ENCODE measurements at regions not wholly inside any gene's neighbourhood (a gene's known extent, or its start where the extent isn't known, plus 50 kb on each side); places are given as distances from the start of the nearest gene placed in this dataset.

- no peak for DNase-seq (ENCODE audit: low spot score)
Observed at GRCh38 chr3:55242921-55243320, 244.2 kb downstream of the WNT5A start.

- DNase-seq (ENCODE audit: low spot score), result no peak
Observed at GRCh38 chr3:55241098-55241497, 246.0 kb downstream of the WNT5A start.

GRCh38 chr3:55235416-55235815, 251.7 kb downstream of the WNT5A start:
- DNase-seq (ENCODE audit: low spot score), result no peak

GRCh38 chr3:55226696-55227095, 260.4 kb downstream of the WNT5A start:
- DNase-seq (ENCODE audit: low spot score), result no peak

- DNase-seq (ENCODE audit: low spot score), result no peak
Observed at GRCh38 chr3:55218577-55218976, 268.5 kb downstream of the WNT5A start.

GRCh38 chr3:55207744-55208143, 279.4 kb downstream of the WNT5A start:
- no peak for DNase-seq (ENCODE audit: low spot score)

GRCh38 chr3:55205990-55206389, 278.1 kb upstream of the LRTM1 start:
- DNase-seq (ENCODE audit: low spot score), result no peak

- no peak for DNase-seq (ENCODE audit: low spot score)
Observed at GRCh38 chr3:55204417-55204816, 276.6 kb upstream of the LRTM1 start.

GRCh38 chr3:55203546-55203945, 275.7 kb upstream of the LRTM1 start:
- DNase-seq (ENCODE audit: low spot score), result no peak

GRCh38 chr3:55203006-55203405, 275.1 kb upstream of the LRTM1 start:
- DNase-seq (ENCODE audit: low spot score), result no peak

- no peak for DNase-seq (ENCODE audit: low spot score)
Observed at GRCh38 chr3:55202326-55202725, 274.5 kb upstream of the LRTM1 start.

GRCh38 chr3:55201779-55202178, 273.9 kb upstream of the LRTM1 start:
- DNase-seq (ENCODE audit: low spot score), result no peak

GRCh38 chr3:55200906-55201305, 273.0 kb upstream of the LRTM1 start:
- no peak for DNase-seq (ENCODE audit: low spot score)

- DNase-seq (ENCODE audit: low spot score), result no peak
Observed at GRCh38 chr3:55198554-55198953, 270.7 kb upstream of the LRTM1 start.

GRCh38 chr3:55197021-55197420, 269.2 kb upstream of the LRTM1 start:
- no peak for DNase-seq (ENCODE audit: low spot score)

GRCh38 chr3:55196495-55196894, 268.6 kb upstream of the LRTM1 start:
- no peak for DNase-seq (ENCODE audit: low spot score)

- no peak for DNase-seq (ENCODE audit: low spot score)
Observed at GRCh38 chr3:55194376-55194775, 266.5 kb upstream of the LRTM1 start.

GRCh38 chr3:55191911-55192775, 264.3 kb upstream of the LRTM1 start:
- DNase-seq (ENCODE audit: low spot score), result no peak

GRCh38 chr3:55190331-55190730, 262.5 kb upstream of the LRTM1 start:
- no peak for DNase-seq (ENCODE audit: low spot score)

GRCh38 chr3:55189359-55189801, 261.5 kb upstream of the LRTM1 start:
- DNase-seq (ENCODE audit: low spot score), result no peak

GRCh38 chr3:55185380-55185779, 257.5 kb upstream of the LRTM1 start:
- no peak for DNase-seq (ENCODE audit: low spot score)

GRCh38 chr3:55183201-55183600, 255.3 kb upstream of the LRTM1 start:
- no peak for DNase-seq (ENCODE audit: low spot score)

GRCh38 chr3:55180936-55181535, 253.2 kb upstream of the LRTM1 start:
- DNase-seq (ENCODE audit: low spot score), result peak; percentile 31
